ENCODE measurements at regions not wholly inside any gene's neighbourhood (a gene's known extent, or its start where the extent isn't known, plus 50 kb on each side); places are given as distances from the start of the nearest gene placed in this dataset.

DNA sequence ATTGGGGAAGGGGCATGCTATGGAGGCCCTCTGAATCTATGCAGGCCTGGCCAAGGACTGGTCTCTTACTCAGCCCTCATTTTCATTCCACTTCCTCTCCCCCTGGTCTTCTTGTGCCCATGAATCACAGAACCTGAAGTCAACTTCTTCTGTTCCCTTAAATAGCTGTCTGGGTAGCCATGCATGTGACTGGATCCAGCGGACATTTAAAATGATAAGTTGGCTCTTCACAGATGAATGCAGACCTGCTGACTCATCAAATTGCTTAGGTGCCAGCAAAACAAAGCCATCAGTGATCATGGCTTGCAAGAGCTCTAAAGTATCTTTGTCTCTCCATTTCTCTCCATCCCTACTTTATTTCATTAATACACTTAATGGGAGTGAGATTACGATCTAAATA lies 90.1 kb upstream of the CADPS start:
- DNase-seq (ENCODE audit: low read depth) = peak; percentile 66
- in situ Hi-C loops (cut with HindIII; ENCODE audit: low pct_unique_long_range_greater_than_20kb, low sequenced_read_pairs) = no loop called here

DNA sequence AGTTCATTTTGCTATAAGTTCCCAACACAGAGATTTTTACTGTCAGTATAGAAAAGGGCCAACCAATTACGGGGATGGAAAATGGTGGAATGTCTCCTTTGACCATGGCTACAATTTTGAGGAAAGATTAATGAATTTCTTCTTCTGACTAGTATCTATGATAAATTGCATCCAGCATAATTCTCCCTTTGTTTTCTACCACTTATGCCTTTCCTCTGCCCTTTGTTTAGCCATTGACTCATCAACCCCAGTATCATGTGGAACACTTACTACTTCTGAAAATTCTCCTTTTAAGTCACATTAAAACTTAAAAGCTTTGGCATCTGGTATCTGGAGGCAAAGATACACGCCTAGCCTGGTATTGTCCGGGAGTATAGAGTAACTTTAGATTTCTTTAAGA lies 92.9 kb upstream of the CADPS start:
- in situ Hi-C loops (cut with HindIII; ENCODE audit: low pct_unique_long_range_greater_than_20kb, low sequenced_read_pairs) = no loop called here

GRCh38 chr3:62970648-62971047 lies 95.4 kb upstream of the CADPS start:
- in situ Hi-C loops (cut with HindIII; ENCODE audit: low pct_unique_long_range_greater_than_20kb, low sequenced_read_pairs) = no loop called here

More for the DNA sequence above, 92.9 kb upstream of the CADPS start:
- DNase-seq (ENCODE audit: low read depth) = no peak

DNA sequence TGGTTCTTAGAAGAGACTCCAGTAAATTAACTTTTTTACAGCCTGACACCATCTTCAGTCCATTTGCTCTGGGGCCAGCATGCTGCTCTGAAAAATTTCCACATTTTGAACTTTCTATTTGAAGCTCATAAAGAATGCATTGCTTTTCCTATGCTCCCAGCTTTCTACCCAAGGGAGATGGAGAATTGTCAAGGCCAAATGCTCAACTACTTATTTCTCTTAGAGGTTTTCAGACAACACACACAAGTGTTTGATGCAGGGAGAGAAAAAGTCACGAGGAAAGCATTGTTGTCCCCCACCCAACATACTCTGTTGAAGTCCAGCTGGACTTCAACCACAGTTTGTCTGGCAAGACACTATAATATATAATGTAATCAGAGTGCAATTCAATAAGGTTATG lies 100.3 kb upstream of the CADPS start:
- DNase-seq (ENCODE audit: low read depth) = no peak
- in situ Hi-C loops (cut with HindIII; ENCODE audit: low pct_unique_long_range_greater_than_20kb, low sequenced_read_pairs) = no loop called here

More at GRCh38 chr3:62970648-62971047, 95.4 kb upstream of the CADPS start:
- DNase-seq (ENCODE audit: low read depth) = no peak

- DNase-seq (ENCODE audit: low read depth) = no peak
- in situ Hi-C loops (cut with HindIII; ENCODE audit: low pct_unique_long_range_greater_than_20kb, low sequenced_read_pairs) = no loop called here
Measured at GRCh38 chr3:62981962-62982361, 106.7 kb upstream of the CADPS start.

GRCh38 chr3:62982795-62983455 lies 107.7 kb upstream of the CADPS start:
- DNase-seq (ENCODE audit: low read depth) = no peak
- in situ Hi-C loops (cut with HindIII; ENCODE audit: low pct_unique_long_range_greater_than_20kb, low sequenced_read_pairs) = no loop called here

- in situ Hi-C loops (cut with HindIII; ENCODE audit: low pct_unique_long_range_greater_than_20kb, low sequenced_read_pairs) = no loop called here
- DNase-seq (ENCODE audit: low read depth) = no peak
Measured at GRCh38 chr3:62986061-62986460, 110.8 kb upstream of the CADPS start.

GRCh38 chr3:62987721-62988120 lies 112.5 kb upstream of the CADPS start:
- DNase-seq (ENCODE audit: low read depth) = no peak
- in situ Hi-C loops (cut with HindIII; ENCODE audit: low pct_unique_long_range_greater_than_20kb, low sequenced_read_pairs) = no loop called here

DNA sequence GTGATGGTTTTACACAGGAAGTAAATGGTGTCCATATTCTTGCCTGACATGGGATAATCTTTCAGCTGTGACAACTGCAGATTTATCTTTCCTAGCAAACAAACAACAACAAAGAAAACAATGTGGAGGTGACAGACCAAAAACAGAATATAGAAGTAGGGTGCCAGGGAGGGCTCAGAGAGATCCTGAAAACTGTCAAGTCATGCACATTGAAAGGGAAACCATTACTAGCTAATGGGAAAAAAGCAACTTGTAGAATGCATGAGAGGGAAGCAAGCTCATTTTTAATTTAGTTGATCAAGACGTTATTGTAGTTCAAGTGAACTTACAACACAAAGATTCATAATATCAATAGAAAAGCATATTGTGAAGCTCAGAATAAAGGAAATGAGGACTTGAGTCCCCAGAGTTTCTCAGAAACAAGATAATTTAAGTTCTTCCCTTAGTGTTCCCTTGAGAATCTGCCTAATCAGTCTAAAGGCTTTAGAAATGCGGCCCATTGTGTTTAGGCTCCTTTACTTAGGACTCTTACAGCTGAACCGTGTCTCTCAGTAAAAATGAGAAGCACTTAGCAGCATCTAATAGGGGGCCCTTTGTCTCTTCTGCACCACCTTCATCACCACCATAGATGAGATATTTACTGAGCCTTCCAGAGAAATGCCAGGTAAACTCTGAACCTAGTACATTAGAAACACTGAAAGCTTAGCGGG lies 115.6 kb upstream of the CADPS start:
- DNase-seq (ENCODE audit: low read depth) = no peak
- in situ Hi-C loops (cut with HindIII; ENCODE audit: low pct_unique_long_range_greater_than_20kb, low sequenced_read_pairs) = no loop called here

DNA sequence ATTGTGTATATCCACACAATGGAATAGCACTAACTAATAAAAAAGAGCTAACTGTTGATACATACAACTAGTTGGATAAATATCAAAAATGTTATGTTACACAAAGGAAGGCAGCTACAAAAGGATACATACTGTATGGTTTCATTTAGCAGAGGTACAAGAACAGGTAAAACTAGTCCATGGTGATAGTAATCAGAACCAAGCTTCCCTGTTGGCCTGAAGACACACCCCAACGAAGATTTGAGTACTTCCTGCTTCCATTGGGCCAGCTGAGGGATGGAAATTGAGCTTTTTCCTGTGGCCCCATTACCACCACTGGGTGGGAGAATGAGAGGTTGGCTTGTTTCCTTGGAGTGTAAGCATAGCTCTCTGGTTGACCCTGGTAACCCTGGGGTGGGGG lies 117.3 kb upstream of the CADPS start:
- in situ Hi-C loops (cut with HindIII; ENCODE audit: low pct_unique_long_range_greater_than_20kb, low sequenced_read_pairs) = no loop called here
- DNase-seq (ENCODE audit: low read depth) = no peak

DNA sequence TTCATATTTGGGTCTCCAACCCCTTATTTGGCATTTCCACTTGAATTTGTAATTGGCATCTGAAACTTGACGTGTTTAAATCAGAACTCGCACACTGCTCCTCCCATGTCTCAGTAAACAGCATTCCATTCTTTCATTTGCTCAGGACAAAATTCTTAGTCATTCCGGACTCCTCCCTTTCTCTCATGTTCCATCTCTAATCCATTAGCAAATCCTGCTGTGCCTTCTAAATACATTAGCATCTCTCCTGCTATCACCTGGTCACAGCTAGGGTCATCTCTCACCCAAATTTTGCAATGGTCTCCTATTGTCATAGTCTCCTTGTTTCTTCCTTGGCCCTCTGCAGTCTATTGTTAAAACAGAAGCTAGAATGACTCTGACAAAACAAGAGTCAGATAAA lies 119.9 kb upstream of the CADPS start:
- in situ Hi-C loops (cut with HindIII; ENCODE audit: low pct_unique_long_range_greater_than_20kb, low sequenced_read_pairs) = no loop called here
- DNase-seq (ENCODE audit: low read depth) = no peak

GRCh38 chr3:62995530-62995929 lies 120.3 kb upstream of the CADPS start:
- no peak for DNase-seq (ENCODE audit: low read depth)
- in situ Hi-C loops (cut with HindIII; ENCODE audit: low pct_unique_long_range_greater_than_20kb, low sequenced_read_pairs) = no loop called here

DNA sequence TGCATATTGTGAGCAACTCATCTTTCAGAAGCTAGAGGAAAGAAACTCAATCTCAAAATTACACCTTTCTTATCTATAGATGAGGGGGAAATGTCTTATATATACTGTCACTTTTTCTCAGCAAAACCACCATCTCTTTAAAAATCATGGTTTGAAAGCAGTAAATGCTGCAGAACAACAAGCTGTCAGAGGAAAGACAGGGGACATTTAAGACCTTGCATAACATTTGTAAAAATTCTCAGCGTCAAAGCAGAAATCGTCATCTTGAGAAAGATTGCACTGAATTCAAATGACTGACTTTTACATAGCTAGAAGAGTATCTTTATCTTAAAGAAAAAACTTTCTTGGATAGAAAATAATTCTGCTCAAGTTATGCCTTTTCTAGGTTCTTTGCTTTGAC lies 122.2 kb upstream of the CADPS start:
- in situ Hi-C loops (cut with HindIII; ENCODE audit: low pct_unique_long_range_greater_than_20kb, low sequenced_read_pairs) = no loop called here

GRCh38 chr3:62999158-62999557 lies 123.9 kb upstream of the CADPS start:
- no peak for DNase-seq (ENCODE audit: low read depth)
- in situ Hi-C loops (cut with HindIII; ENCODE audit: low pct_unique_long_range_greater_than_20kb, low sequenced_read_pairs) = no loop called here

More for the DNA sequence above, 122.2 kb upstream of the CADPS start:
- DNase-seq (ENCODE audit: low read depth) = no peak

- DNase-seq (ENCODE audit: low read depth) = no peak
- in situ Hi-C loops (cut with HindIII; ENCODE audit: low pct_unique_long_range_greater_than_20kb, low sequenced_read_pairs) = no loop called here
Measured at GRCh38 chr3:62999791-63000190, 124.6 kb upstream of the CADPS start.

DNA sequence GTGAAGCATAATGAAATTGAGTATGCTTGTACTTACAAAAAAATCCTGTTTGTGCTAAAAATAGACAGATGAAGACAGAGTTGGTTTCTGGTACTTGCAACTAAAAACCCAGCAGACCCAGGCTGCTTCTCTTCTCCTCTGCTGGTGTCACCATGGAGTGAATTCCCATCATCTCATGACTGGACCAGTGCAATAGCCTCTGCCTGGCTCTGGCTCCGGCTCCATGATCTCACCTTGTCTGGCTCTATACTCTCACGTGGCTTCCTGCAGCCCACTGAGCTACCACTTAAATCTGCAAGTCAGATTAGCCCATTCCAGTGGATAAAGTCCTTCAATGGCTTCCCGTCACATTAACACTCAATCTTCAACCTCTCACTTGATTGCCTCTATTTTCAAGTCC lies 129.2 kb upstream of the CADPS start:
- in situ Hi-C loops (cut with HindIII; ENCODE audit: low pct_unique_long_range_greater_than_20kb, low sequenced_read_pairs) = no loop called here
- no peak for DNase-seq (ENCODE audit: low read depth)

DNA sequence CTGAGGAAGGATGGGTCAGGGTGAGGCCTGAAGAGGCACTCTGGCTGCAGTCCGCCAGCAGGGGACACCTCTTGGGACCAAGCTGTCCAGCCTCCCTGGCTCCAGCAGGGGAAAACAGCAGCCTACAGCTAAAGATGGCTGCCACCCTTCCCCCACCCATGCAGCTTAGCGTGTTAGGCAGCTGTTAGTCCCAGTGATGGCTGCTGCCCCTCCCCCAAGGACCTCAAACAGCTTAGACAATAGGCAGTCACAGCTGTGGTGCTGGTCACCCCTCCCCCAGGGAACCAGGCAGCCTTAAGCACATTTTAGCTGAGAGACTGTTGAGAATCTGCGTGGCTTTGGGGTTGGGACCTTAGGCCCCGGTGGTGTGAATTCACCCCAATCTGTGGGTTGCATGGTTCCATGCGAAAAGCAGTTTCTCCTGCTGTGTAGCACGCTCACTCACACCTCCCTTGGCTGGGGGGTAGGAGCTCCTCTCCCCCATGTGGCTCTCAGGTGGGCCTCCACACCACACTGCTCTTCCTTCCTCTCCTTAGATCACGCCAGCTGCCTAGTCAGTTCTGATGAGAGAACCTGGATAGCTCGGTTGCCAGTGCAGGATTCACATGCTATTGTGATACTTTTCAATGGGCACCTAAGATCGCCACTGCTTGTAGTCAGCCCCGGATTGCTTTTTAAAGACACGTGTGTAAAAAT lies 140.5 kb upstream of the CADPS start:
- in situ Hi-C loops (cut with HindIII; ENCODE audit: low pct_unique_long_range_greater_than_20kb, low sequenced_read_pairs) = no loop called here
- DNase-seq (ENCODE audit: low read depth) = no peak

DNA sequence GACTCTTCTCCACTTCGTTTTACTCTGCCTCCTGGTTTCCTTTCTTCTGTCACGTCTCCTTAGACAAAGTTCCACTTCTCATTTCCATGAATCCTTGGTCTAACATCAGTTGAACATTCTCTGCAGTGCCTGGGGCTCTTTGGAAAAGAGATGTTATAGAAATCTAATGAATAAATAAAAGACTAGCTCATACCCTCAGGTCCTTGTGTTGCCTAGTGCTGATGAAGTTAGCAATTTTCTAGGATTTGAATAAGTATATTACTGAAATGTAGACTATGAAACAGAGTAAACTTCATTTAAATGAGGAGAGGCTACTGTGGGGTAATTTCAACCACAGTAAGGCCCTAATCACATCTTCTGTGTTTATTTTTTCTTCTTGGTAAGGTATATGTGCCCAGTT lies 146.9 kb upstream of the CADPS start:
- in situ Hi-C loops (cut with HindIII; ENCODE audit: low pct_unique_long_range_greater_than_20kb, low sequenced_read_pairs) = no loop called here
- no peak for DNase-seq (ENCODE audit: low read depth)

GRCh38 chr3:63026722-63027121 lies 151.5 kb upstream of the CADPS start:
- in situ Hi-C loops (cut with HindIII; ENCODE audit: low pct_unique_long_range_greater_than_20kb, low sequenced_read_pairs) = no loop called here

More at GRCh38 chr3:63026722-63027121, 151.5 kb upstream of the CADPS start:
- DNase-seq (ENCODE audit: low read depth) = no peak
